ENCODE measurements at regions not wholly inside any gene's neighbourhood (a gene's known extent, or its start where the extent isn't known, plus 50 kb on each side); places are given as distances from the start of the nearest gene placed in this dataset.

DNA sequence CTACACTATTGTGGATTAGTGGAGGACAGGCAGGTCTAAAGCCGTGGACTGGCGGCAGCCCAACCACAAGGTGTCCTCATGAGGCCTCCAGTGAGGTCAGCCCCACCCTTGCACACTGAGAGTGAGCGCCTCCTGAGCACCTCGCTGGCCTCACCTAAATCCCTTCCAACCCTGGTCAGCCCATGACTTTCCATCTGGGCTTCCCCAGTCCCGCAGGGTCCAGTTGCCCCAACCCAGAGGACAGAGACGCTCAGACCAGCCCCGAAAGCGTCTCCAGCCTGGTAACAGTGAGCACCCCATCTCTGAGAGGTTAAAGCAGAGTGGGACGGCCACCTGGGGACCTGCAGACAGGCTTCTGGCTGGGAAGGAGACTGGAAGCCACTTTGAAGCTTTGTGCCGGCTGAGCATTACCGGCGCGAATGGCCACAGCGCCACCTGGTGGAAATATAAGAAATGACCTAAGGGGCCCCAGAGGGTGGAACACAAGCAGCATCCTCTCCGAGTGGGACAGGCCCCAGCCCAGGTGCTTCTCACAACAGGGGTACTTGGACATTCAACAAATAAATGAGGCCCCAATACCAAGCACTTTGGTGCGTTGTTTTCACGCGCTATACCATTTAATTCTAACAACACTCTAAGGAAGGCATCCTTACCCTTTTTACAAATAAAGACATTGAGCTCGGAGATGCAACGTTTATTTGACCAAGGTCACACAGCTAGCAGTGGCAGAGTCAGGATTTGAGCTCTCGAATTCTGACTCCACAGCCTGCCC is 65.7 kb upstream of the TOP1 start:
- Mint-ChIP-seq H3K27me3 (peaks cover 3% of the 10 kb centered on the region), H3K4me3 (no peak overlapping the region), H3K27ac (no peak overlapping the region), H3K9me3 (ENCODE audit: insufficient read depth) (no peaks in the 10 kb centered on the region), H3K4me1 (peaks cover 3% of the 10 kb centered on the region)
- peaks cover 0 to 4% (median 0%) of the 10 kb centered on the region in 4 experiments for H3K27me3 ChIP-seq (replicated peaks in 1 of 4; ENCODE audit: control extremely low read depth in 1 of 4, control insufficient read depth in 3 of 4, insufficient read depth in 4 of 4, low read length in 3 of 4)
- H3K4me2 ChIP-seq (replicated peaks; ENCODE audit: low read depth, low read length, poor library complexity, severe bottlenecking): peak overlapping the region; percentile 30
- TF ChIP-seq CTCF (IDR thresholded peaks at IDR 0.05) (peak; percentile 90), EZH2 (IDR thresholded peaks at IDR 0.05; ENCODE audit: borderline replicate concordance, insufficient read depth, low read depth, low read length, poor library complexity, severe bottlenecking) (no peak)
- H4K20me1 ChIP-seq (ENCODE audit: control insufficient read depth, insufficient read depth, low read length, poor library complexity, severe bottlenecking): no peaks in the 10 kb centered on the region
- 34% methylated on average over 21 of the region's 21 CpGs for WGBS (ENCODE audit: insufficient coverage)
- no peak overlapping the region for H3K9ac ChIP-seq (ENCODE audit: low read length)
- H3K27ac ChIP-seq (ENCODE audit: low read length in 2 of 2): no peak overlapping the region
- peak overlapping the region; percentile 41 for H2AFZ ChIP-seq (ENCODE audit: insufficient read depth, low read depth, low read length, poor library complexity, severe bottlenecking)
- ATAC-seq (ENCODE audit: low read depth) (peak; percentile 70), DNase-seq (peak; percentile 80)
- peaks cover 0 to 5% of the 10 kb centered on the region in 2 donors for H3K4me1 ChIP-seq (ENCODE audit: control insufficient read depth in 2 of 2, insufficient read depth in 2 of 2, low read length in 2 of 2)
- no peaks in the 10 kb centered on the region for H3K79me2 ChIP-seq (ENCODE audit: control insufficient read depth, insufficient read depth, low read length)
- H3K36me3 ChIP-seq (replicated peaks in 1 of 2; ENCODE audit: control extremely low read depth in 1 of 2, control insufficient read depth in 1 of 2, extremely low read depth in 1 of 2, insufficient read depth in 2 of 2, low read length in 1 of 2): no peaks in the 10 kb centered on the region
- H3K9me3 ChIP-seq (ENCODE audit: control extremely low read depth in 1 of 3, control insufficient read depth in 2 of 3, insufficient read depth in 1 of 3, low read length in 2 of 3): peaks cover 0 to 3% (median 0%) of the 10 kb centered on the region in 3 donors
- no peak overlapping the region for H3K4me3 ChIP-seq (ENCODE audit: control extremely low read depth in 1 of 5, extremely low read depth in 1 of 5, insufficient read depth in 1 of 5, low read depth in 2 of 5, low read length in 4 of 5)
- ChIA-PET POLR2A (interaction anchor here (0.6 kb wide), 1 partner anchor 123 kb away, joined by 5 read pairs; no protein-coding TSS in a partner anchor), CTCF (interaction anchor here (0.6 to 3.5 kb wide), 39 partner anchors 9 to 1852 kb away, joined by 3 to 35 read pairs (median 5); no protein-coding TSS in a partner anchor)
- intact Hi-C loops (cut with micrococcal nuclease): loop anchor here (2.0 kb wide), 1 partner anchor 70 kb away; no protein-coding TSS in a partner anchor

GRCh38 chr20:40963505-40963845 is 65.1 kb upstream of the TOP1 start:
- TF ChIP-seq CTCF (IDR thresholded peaks at IDR 0.05) (no peak), EZH2 (IDR thresholded peaks at IDR 0.05; ENCODE audit: borderline replicate concordance, insufficient read depth, low read depth, low read length, poor library complexity, severe bottlenecking) (no peak)
- WGBS (ENCODE audit: insufficient coverage): 100% methylated on average over 4 of the region's 7 CpGs
- peaks cover 0 to 3% (median 0%) of the 10 kb centered on the region in 3 donors for H3K9me3 ChIP-seq (ENCODE audit: control extremely low read depth in 1 of 3, control insufficient read depth in 2 of 3, insufficient read depth in 1 of 3, low read length in 2 of 3)
- Mint-ChIP-seq H3K4me1 (peaks cover 3% of the 10 kb centered on the region), H3K27ac (no peak overlapping the region), H3K4me3 (no peak overlapping the region), H3K9me3 (ENCODE audit: insufficient read depth) (no peaks in the 10 kb centered on the region), H3K27me3 (peaks cover 3% of the 10 kb centered on the region)
- H2AFZ ChIP-seq (ENCODE audit: insufficient read depth, low read depth, low read length, poor library complexity, severe bottlenecking): no peak overlapping the region
- H3K27me3 ChIP-seq (replicated peaks in 1 of 4; ENCODE audit: control extremely low read depth in 1 of 4, control insufficient read depth in 3 of 4, insufficient read depth in 4 of 4, low read length in 3 of 4): peaks cover 0 to 4% (median 0%) of the 10 kb centered on the region in 4 experiments
- H3K36me3 ChIP-seq (replicated peaks in 1 of 2; ENCODE audit: control extremely low read depth in 1 of 2, control insufficient read depth in 1 of 2, extremely low read depth in 1 of 2, insufficient read depth in 2 of 2, low read length in 1 of 2): no peaks in the 10 kb centered on the region
- no peaks in the 10 kb centered on the region for H3K79me2 ChIP-seq (ENCODE audit: control insufficient read depth, insufficient read depth, low read length)
- POLR2A ChIA-PET: interaction anchor here (0.6 kb wide), 2 partner anchors 123 to 1824 kb away, joined by 3 to 5 read pairs; no protein-coding TSS in a partner anchor
- intact Hi-C loops (cut with micrococcal nuclease): loop anchor here (2.0 kb wide), 1 partner anchor 71 kb away; no protein-coding TSS in a partner anchor
- no peak overlapping the region for H3K4me3 ChIP-seq (ENCODE audit: control extremely low read depth in 1 of 5, extremely low read depth in 1 of 5, insufficient read depth in 1 of 5, low read depth in 2 of 5, low read length in 4 of 5)
- no peaks in the 10 kb centered on the region for H4K20me1 ChIP-seq (ENCODE audit: control insufficient read depth, insufficient read depth, low read length, poor library complexity, severe bottlenecking)
- CTCF ChIA-PET: interaction anchor here (0.6 to 3.5 kb wide), 34 partner anchors 9 to 1853 kb away, joined by 3 to 35 read pairs (median 5); no protein-coding TSS in a partner anchor
- DNase-seq (no peak), ATAC-seq (ENCODE audit: low read depth) (no peak)
- no peak overlapping the region for H3K9ac ChIP-seq (ENCODE audit: low read length)
- H3K27ac ChIP-seq (ENCODE audit: low read length in 2 of 2): no peak overlapping the region
- no peak overlapping the region for H3K4me2 ChIP-seq (replicated peaks; ENCODE audit: low read depth, low read length, poor library complexity, severe bottlenecking)
- H3K4me1 ChIP-seq (ENCODE audit: control insufficient read depth in 2 of 2, insufficient read depth in 2 of 2, low read length in 2 of 2): peaks cover 0 to 5% of the 10 kb centered on the region in 2 donors

All from B cell (primary cell).